IMR-90 (cell line): ENCODE measurements at regions not wholly inside any gene's neighbourhood (a gene's known extent, or its start where the extent isn't known, plus 50 kb on each side); places are given as distances from the start of the nearest gene placed in this dataset.

Experiments used
- ATAC-seq: fragments of 200-7000 bp; cut with Tn5 transposase; 2 replicates; pipeline ENCODE4 v1.9.1; 2020; ENCODE audit warnings: low read depth, mild to moderate bottlenecking, moderate library complexity
- BruUV-seq: library from RNA; stranded (reverse); fragments of 400-500 nt; replicated peaks from 2 replicates; lab custom pipeline; 2021; lab: Mats Ljungman, UMichigan
- CTCF ChIA-PET: fragments of 300-600 bp; formaldehyde crosslinking; extraction: SDS; loops from one replicate; lab custom pipeline; 2021; ENCODE audit warnings: antibody characterized with exemption; lab: Yijun Ruan, JAX
- POLR2A ChIA-PET: fragments of 300-600 bp; sonication (Branson Sonifier 250); formaldehyde crosslinking; loops from one replicate; lab custom pipeline; 2022; ENCODE audit warnings: antibody characterized with exemption; ENCODE audit not compliant: unreplicated experiment; lab: Charles Lee
- DNase-seq: peaks from one replicate; pipeline ENCODE4 v3.0.0; 2013
- H2AFZ ChIP-seq: replicated peaks from 2 replicates; pipeline ENCODE3; 2013; ENCODE audit warnings: low read length, mild to moderate bottlenecking; ENCODE audit not compliant: poor library complexity
- H2AK5ac ChIP-seq: 2 replicates; pipeline ENCODE4 v1.6.1; 2013; ENCODE audit warnings: low read depth, low read length, inconsistent platforms
- H2AK9ac ChIP-seq: replicated peaks from 2 replicates; pipeline ENCODE3; 2013; ENCODE audit warnings: mild to moderate bottlenecking, low read depth, low read length, moderate library complexity; ENCODE audit not compliant: poor library complexity
- H2BK120ac ChIP-seq: 2 replicates; pipeline ENCODE4 v1.6.1; 2013; ENCODE audit warnings: low read depth, low read length, inconsistent platforms
- H2BK15ac ChIP-seq: 3 replicates; pipeline ENCODE4 v1.6.1; 2013; ENCODE audit warnings: low read depth, low read length, inconsistent platforms
- H2BK20ac ChIP-seq: 2 replicates; pipeline ENCODE4 v1.6.1; 2013; ENCODE audit warnings: low read depth, mild to moderate bottlenecking, inconsistent platforms, low read length, moderate library complexity
- H2BK5ac ChIP-seq: 2 replicates; pipeline ENCODE4 v1.6.1; 2013; ENCODE audit warnings: mild to moderate bottlenecking, low read depth, low read length, inconsistent platforms; ENCODE audit not compliant: poor library complexity, severe bottlenecking
- H3K14ac ChIP-seq: replicated peaks from 2 replicates; pipeline ENCODE4 v1.6.1; 2013; ENCODE audit warnings: low read depth, low read length, inconsistent platforms
- H3K18ac ChIP-seq: 2 replicates; pipeline ENCODE4 v1.6.1; 2013; ENCODE audit warnings: low read depth, low read length, control low read depth
- H3K23ac ChIP-seq: 2 replicates; pipeline ENCODE4 v1.6.1; 2013; ENCODE audit warnings: low read depth, low read length, inconsistent platforms
- H3K27ac ChIP-seq: 2 replicates; pipeline ENCODE4 v1.5.1; 2013; ENCODE audit warnings: mild to moderate bottlenecking, control low read depth, low read length; ENCODE audit not compliant: insufficient read depth
- H3K27me3 ChIP-seq: 2 replicates; pipeline ENCODE4 v1.6.1; 2013; ENCODE audit warnings: low read length; ENCODE audit not compliant: control insufficient read depth, insufficient read depth
- H3K36me3 ChIP-seq: 2 replicates; pipeline ENCODE4 v1.6.1; 2013; ENCODE audit warnings: low read length, mixed read lengths; ENCODE audit not compliant: control insufficient read depth, insufficient read depth
- H3K4ac ChIP-seq: 2 replicates; pipeline ENCODE4 v1.6.1; 2013; ENCODE audit warnings: low read depth, low read length, inconsistent platforms
- H3K4me1 ChIP-seq: 2 replicates; pipeline ENCODE4 v1.6.1; 2013; ENCODE audit warnings: low read length, mixed read lengths; ENCODE audit not compliant: control insufficient read depth, insufficient read depth
- H3K4me2 ChIP-seq: 2 replicates; pipeline ENCODE4 v1.6.1; 2013; ENCODE audit warnings: low read depth, mild to moderate bottlenecking, control low read depth, low read length, moderate library complexity
- H3K4me3 ChIP-seq: 2 replicates; pipeline ENCODE4 v1.5.1; 2013; ENCODE audit warnings: low read depth, mild to moderate bottlenecking, control low read depth, low read length, moderate library complexity; ENCODE audit not compliant: insufficient read depth
- H3K56ac ChIP-seq: 2 replicates; pipeline ENCODE4 v1.6.1; 2013; ENCODE audit warnings: low read length, inconsistent platforms; ENCODE audit not compliant: insufficient read depth; ENCODE audit errors: extremely low read depth
- H3K79me1 ChIP-seq, 2 experiments: 2 replicates each; pipeline ENCODE4 v1.6.1; 2013; ENCODE audit warnings: low read length in 2 of 2, inconsistent platforms in 1 of 2, low read depth in 1 of 2
- H3K9ac ChIP-seq: 2 replicates; pipeline ENCODE4 v1.6.1; 2013; ENCODE audit warnings: low read depth, low read length, control low read depth
- H3K9me1 ChIP-seq: 2 replicates; pipeline ENCODE4 v1.6.1; 2013; ENCODE audit warnings: low read length, inconsistent platforms; ENCODE audit not compliant: insufficient read depth
- H3K9me3 ChIP-seq: 2 replicates; pipeline ENCODE4 v1.6.1; 2013; ENCODE audit warnings: low read length; ENCODE audit not compliant: control insufficient read depth, insufficient read depth
- H4K20me1 ChIP-seq: 2 replicates; pipeline ENCODE4 v1.6.1; 2013; ENCODE audit warnings: low read length, inconsistent platforms; ENCODE audit not compliant: insufficient read depth
- H4K5ac ChIP-seq: 2 replicates; pipeline ENCODE4 v1.6.1; 2013; ENCODE audit warnings: mild to moderate bottlenecking, low read depth, low read length, control low read depth
- H4K8ac ChIP-seq, 2 experiments: 2 replicates each; pipeline ENCODE4 v1.6.1; 2013; ENCODE audit warnings: low read depth in 2 of 2, low read length in 2 of 2, control low read depth in 1 of 2, inconsistent platforms in 1 of 2
- H4K91ac ChIP-seq: 2 replicates; pipeline ENCODE4 v1.6.1; 2013; ENCODE audit warnings: low read depth, low read length, inconsistent platforms; ENCODE audit not compliant: insufficient read depth
- BHLHE40 ChIP-seq: fragments of 150-350 bp; IDR thresholded peaks from 2 replicates; pipeline ENCODE4 v1.6.1; 2016; ENCODE audit warnings: mild to moderate bottlenecking, low read depth, low read length
- CEBPB ChIP-seq: IDR thresholded peaks from 2 replicates; pipeline ENCODE4 v1.6.1; 2012; ENCODE audit warnings: low read depth, low read length, improper control_type of control experiment
- CHD1 ChIP-seq: IDR thresholded peaks from 2 replicates; pipeline ENCODE4 v1.6.1; 2012; ENCODE audit warnings: low read depth, low read length, improper control_type of control experiment
- CTCF ChIP-seq: conservative IDR thresholded peaks from 2 replicates; pipeline ENCODE4 v1.5.1; 2012; ENCODE audit warnings: mild to moderate bottlenecking, low read depth, low read length, improper control_type of control experiment
- FOS ChIP-seq: fragments of 150-350 bp; IDR thresholded peaks from 2 replicates; pipeline ENCODE4 v1.6.1; 2016; ENCODE audit warnings: low read depth, low read length
- MAFK ChIP-seq: IDR thresholded peaks from 2 replicates; pipeline ENCODE4 v1.6.1; 2012; ENCODE audit warnings: low read depth, low read length, improper control_type of control experiment
- MAZ ChIP-seq: IDR thresholded peaks from 2 replicates; pipeline ENCODE4 v1.6.1; 2012; ENCODE audit warnings: low read depth, mild to moderate bottlenecking, low read length, improper control_type of control experiment, moderate library complexity, borderline replicate concordance
- NFE2L2 ChIP-seq: fragments of 150-350 bp; IDR thresholded peaks from 2 replicates; pipeline ENCODE4 v1.6.1; 2016; ENCODE audit warnings: low read depth, mild to moderate bottlenecking, low read length
- POLR2A ChIP-seq: IDR thresholded peaks from 2 replicates; pipeline ENCODE4 v1.6.1; 2012; ENCODE audit warnings: mild to moderate bottlenecking, low read depth, low read length
- RAD21 ChIP-seq: IDR thresholded peaks from 2 replicates; pipeline ENCODE4 v1.6.1; 2012; ENCODE audit warnings: low read length, improper control_type of control experiment
- RCOR1 ChIP-seq: IDR thresholded peaks from 2 replicates; pipeline ENCODE4 v1.6.1; 2012; ENCODE audit warnings: mild to moderate bottlenecking, low read length, improper control_type of control experiment; ENCODE audit not compliant: insufficient replicate concordance
- RFX5 ChIP-seq: IDR thresholded peaks from 2 replicates; pipeline ENCODE4 v1.8.0; 2012; ENCODE audit warnings: low read depth, mild to moderate bottlenecking, low read length, moderate library complexity
- SMC3 ChIP-seq: fragments of 150-350 bp; IDR thresholded peaks from 2 replicates; pipeline ENCODE4 v1.6.1; 2016; ENCODE audit warnings: low read depth, mild to moderate bottlenecking, antibody characterized with exemption, low read length, moderate library complexity
- WGBS, 2 experiments: methylation state at CpG; one replicate each; pipeline versions ENCODE4 v1.1.5 to v1.1.7; 2013; ENCODE audit warnings: missing lambda C conversion rate in 2 of 2; ENCODE audit not compliant: insufficient read length in 1 of 2; ENCODE audit errors: extremely low coverage in 2 of 2; 5-methylcytosine and 5-hydroxymethylcytosine counted together
- dilution Hi-C: fragments of 300-500 bp; cut with HindIII; formaldehyde crosslinking; loops from one replicate; pipeline ENCODE4 v1.14.3; 2018; ENCODE audit warnings: low sequenced_read_pairs; ENCODE audit not compliant: unreplicated experiment
- in situ Hi-C: fragments of 300-500 bp; cut with MboI; formaldehyde crosslinking; loops from 3 replicates; pipeline ENCODE4 v1.14.3; 2019; ENCODE audit warnings: low sequenced_read_pairs, inconsistent platforms, mixed read lengths
- intact Hi-C: fragments of 100-400 bp; cut with micrococcal nuclease; formaldehyde crosslinking; loops from 2 replicates; pipeline ENCODE4 v1.10.0; 2022
- TF ChIP-seq, protein P1 (sequence below): fragments of 150-350 bp; IDR thresholded peaks from 2 replicates; pipeline ENCODE4 v1.6.1; 2016; ENCODE audit warnings: low read depth, mild to moderate bottlenecking, low read length, moderate library complexity, borderline replicate concordance

- TF ChIP-seq FOS (no peak), BHLHE40 (no peak), MAFK (no peak), MAZ (no peak), CEBPB (no peak), RAD21 (no peak), NFE2L2 (no peak), SMC3 (no peak), POLR2A (no peak), CTCF (no peak), CHD1 (no peak), RFX5 (no peak), RCOR1 (no peak)
- TF ChIP-seq, protein P1, sequence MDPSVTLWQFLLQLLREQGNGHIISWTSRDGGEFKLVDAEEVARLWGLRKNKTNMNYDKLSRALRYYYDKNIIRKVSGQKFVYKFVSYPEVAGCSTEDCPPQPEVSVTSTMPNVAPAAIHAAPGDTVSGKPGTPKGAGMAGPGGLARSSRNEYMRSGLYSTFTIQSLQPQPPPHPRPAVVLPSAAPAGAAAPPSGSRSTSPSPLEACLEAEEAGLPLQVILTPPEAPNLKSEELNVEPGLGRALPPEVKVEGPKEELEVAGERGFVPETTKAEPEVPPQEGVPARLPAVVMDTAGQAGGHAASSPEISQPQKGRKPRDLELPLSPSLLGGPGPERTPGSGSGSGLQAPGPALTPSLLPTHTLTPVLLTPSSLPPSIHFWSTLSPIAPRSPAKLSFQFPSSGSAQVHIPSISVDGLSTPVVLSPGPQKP = no peak
- intact Hi-C loops (no loop called here), in situ Hi-C loops (no loop called here), dilution Hi-C loops (no loop called here)
- no peak overlapping the region for H3K4ac ChIP-seq
- no peak overlapping the region for H3K56ac ChIP-seq
- H2AK9ac ChIP-seq = no peak overlapping the region
- no peak overlapping the region for H4K5ac ChIP-seq
- CTCF ChIA-PET = no interaction called here
- no peaks in the 10 kb centered on the region for H3K4me1 ChIP-seq
- H3K4me3 ChIP-seq = no peak overlapping the region
- H4K8ac ChIP-seq = no peak overlapping the region
- H3K14ac ChIP-seq = no peak overlapping the region
- no peak overlapping the region for H3K4me2 ChIP-seq
- no peak overlapping the region for H2BK120ac ChIP-seq
- no peak overlapping the region for H2AK5ac ChIP-seq
- no peak overlapping the region for H3K27ac ChIP-seq
- DNase-seq (no peak), ATAC-seq (no peak)
- H3K27me3 ChIP-seq = no peaks in the 10 kb centered on the region
- WGBS, 2 experiments = no CpG with 5 or more reads among the region's 3 CpGs
- H2BK20ac ChIP-seq = no peak overlapping the region
- H2BK15ac ChIP-seq = no peak overlapping the region
- no peaks in the 10 kb centered on the region for H4K20me1 ChIP-seq
- BruUV-seq = no TSS peak
- no peaks in the 10 kb centered on the region for H3K9me1 ChIP-seq
- H3K18ac ChIP-seq = no peak overlapping the region
- no peak overlapping the region for H2AFZ ChIP-seq
- no peak overlapping the region for H3K23ac ChIP-seq
- POLR2A ChIA-PET = no interaction called here
- H2BK5ac ChIP-seq = no peak overlapping the region
- H4K91ac ChIP-seq = no peak overlapping the region
- H3K9ac ChIP-seq = no peak overlapping the region
- no peaks in the 10 kb centered on the region for H3K36me3 ChIP-seq
- H3K9me3 ChIP-seq = peaks cover 13% of the 10 kb centered on the region
- no peaks in the 10 kb centered on the region for H3K79me1 ChIP-seq
Measured at GRCh38 chr18:64337673-64338072, 188.8 kb upstream of the LINC00305 start.
